Naive thymus-derived CD8-positive, alpha-beta T cell (primary cell): ENCODE measurements at regions not wholly inside any gene's neighbourhood (a gene's known extent, or its start where the extent isn't known, plus 50 kb on each side); places are given as distances from the start of the nearest gene placed in this dataset.

Experiments
- ATAC-seq, 2 donors: fragments of 150-1000 bp; cut with Tn5 transposase in 1 of 2; sonication (Bioruptor Pico), chemical (Tn5 transposase) in 1 of 2; 1 replicate in 1 of 2; 2 replicates in 1 of 2; pipeline ENCODE4 v1.10.0; 2021; ENCODE audit warnings: mild to moderate bottlenecking in 2 of 2, moderate library complexity in 2 of 2
- POLR2A ChIA-PET: fragments of 350-600 bp; sonication (Branson Sonifier 250); formaldehyde crosslinking; loops from one replicate; lab custom pipeline; 2021; ENCODE audit warnings: antibody characterized with exemption; lab: Charles Lee
- DNase-seq, 10 donors: peaks; one replicate each; pipeline versions ENCODE4 v3.0.0 to v3.0.0-alpha.2; 2020 to 2022
- H3K27ac Mint-ChIP-seq, 10 donors: one replicate each; pipeline ENCODE4 v1.8.0; 2020 to 2022; ENCODE audit warnings: mild to moderate bottlenecking in 10 of 10, mixed read lengths in 10 of 10, moderate library complexity in 4 of 10, inconsistent platforms in 1 of 10
- H3K27me3 Mint-ChIP-seq, 5 donors: one replicate each; pipeline ENCODE4 v1.8.0; 2021 to 2022; ENCODE audit warnings: mixed read lengths in 5 of 5
- H3K36me3 Mint-ChIP-seq, 3 donors: one replicate each; pipeline ENCODE4 v1.8.0; 2020 to 2022; ENCODE audit warnings: mixed read lengths in 3 of 3, mild to moderate bottlenecking in 2 of 3, inconsistent platforms in 1 of 3
- H3K4me1 Mint-ChIP-seq, 4 donors: one replicate each; pipeline ENCODE4 v1.8.0; 2021 to 2022; ENCODE audit warnings: mixed read lengths in 4 of 4
- H3K4me3 Mint-ChIP-seq, 10 donors: one replicate each; pipeline ENCODE4 v1.8.0; 2020 to 2022; ENCODE audit warnings: mild to moderate bottlenecking in 10 of 10, mixed read lengths in 10 of 10, moderate library complexity in 6 of 10, inconsistent platforms in 1 of 10
- H3K9me3 Mint-ChIP-seq, 9 donors: one replicate each; pipeline ENCODE4 v1.8.0; 2020 to 2022; ENCODE audit warnings: mixed read lengths in 9 of 9, mild to moderate bottlenecking in 3 of 9, inconsistent platforms in 1 of 9, moderate library complexity in 1 of 9

GRCh38 chr1:87497380-87498203 is 168.9 kb downstream of the LMO4 start:
- ATAC-seq (no peak), DNase-seq (no peak)
- Mint-ChIP-seq H3K9me3 (no peaks in the 10 kb centered on the region), H3K36me3 (no peaks in the 10 kb centered on the region), H3K4me3 (no peak overlapping the region), H3K27me3 (no peaks in the 10 kb centered on the region), H3K27ac (no peak overlapping the region), H3K4me1 (no peaks in the 10 kb centered on the region)
- POLR2A ChIA-PET, result no interaction called here

GRCh38 chr1:87501738-87502137 is 173.1 kb downstream of the LMO4 start:
- Mint-ChIP-seq H3K9me3 (no peaks in the 10 kb centered on the region), H3K36me3 (no peaks in the 10 kb centered on the region), H3K4me1 (peaks cover 0 to 4% (median 2%) of the 10 kb centered on the region in 4 donors), H3K4me3 (no peak overlapping the region), H3K27me3 (peaks cover 0 to 1% (median 0%) of the 10 kb centered on the region in 5 donors), H3K27ac (no peak overlapping the region)
- DNase-seq, result no peak
- POLR2A ChIA-PET, result no interaction called here
- no peak for ATAC-seq

DNA sequence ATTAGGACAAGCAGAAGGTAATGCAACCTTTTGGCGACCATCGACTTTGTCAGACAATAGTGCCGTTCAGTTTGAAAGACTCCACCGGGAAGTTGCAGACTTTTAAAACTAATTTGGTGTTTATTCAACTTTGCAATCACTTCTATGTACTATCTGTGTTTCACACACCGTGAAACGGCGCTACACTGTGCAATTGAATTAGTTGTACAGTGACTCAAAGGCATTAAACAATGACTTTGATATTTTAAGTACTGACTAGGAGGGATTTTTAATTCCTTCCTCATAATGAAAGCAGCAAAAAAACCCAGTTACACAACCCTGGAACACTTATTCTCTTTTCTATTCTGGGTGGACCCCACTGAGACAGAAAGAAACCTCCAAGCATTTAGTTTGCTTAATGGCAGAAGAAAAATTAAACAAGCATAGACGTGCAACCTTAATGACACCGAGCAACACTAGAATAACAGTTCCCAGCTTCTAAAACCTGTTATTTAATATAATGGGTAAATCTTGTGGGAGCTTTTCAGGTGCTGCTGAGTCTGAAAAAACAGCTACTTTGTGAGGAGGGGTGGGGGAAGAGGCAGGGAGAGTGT is 176.8 kb downstream of the LMO4 start:
- POLR2A ChIA-PET, result no interaction called here
- ATAC-seq (no peak), DNase-seq (no peak)
- Mint-ChIP-seq H3K9me3 (no peaks in the 10 kb centered on the region), H3K4me3 (no peak overlapping the region), H3K4me1 (peaks cover 1 to 10% (median 5%) of the 10 kb centered on the region in 4 donors), H3K27me3 (peaks cover 0 to 4% (median 0%) of the 10 kb centered on the region in 5 donors), H3K36me3 (no peaks in the 10 kb centered on the region), H3K27ac (no peak overlapping the region)

- H3K4me1 Mint-ChIP-seq, result peaks cover 1 to 10% (median 5%) of the 10 kb centered on the region in 4 donors
- peaks cover 0 to 4% (median 0%) of the 10 kb centered on the region in 5 donors for H3K27me3 Mint-ChIP-seq
- no peak overlapping the region for H3K4me3 Mint-ChIP-seq
- DNase-seq (no peak), ATAC-seq (no peak)
- H3K27ac Mint-ChIP-seq, result no peak overlapping the region
- no peaks in the 10 kb centered on the region for H3K9me3 Mint-ChIP-seq
- no peaks in the 10 kb centered on the region for H3K36me3 Mint-ChIP-seq
- POLR2A ChIA-PET, result no interaction called here
Measured at GRCh38 chr1:87506147-87506546, 177.5 kb downstream of the LMO4 start.

GRCh38 chr1:87508247-87508787 is 179.6 kb downstream of the LMO4 start:
- Mint-ChIP-seq H3K9me3 (no peaks in the 10 kb centered on the region), H3K4me1 (peaks cover 1 to 10% (median 5%) of the 10 kb centered on the region in 4 donors), H3K27me3 (peaks cover 0 to 4% (median 0%) of the 10 kb centered on the region in 5 donors), H3K36me3 (no peaks in the 10 kb centered on the region), H3K27ac (no peak overlapping the region), H3K4me3 (no peak overlapping the region)
- ATAC-seq (no peak), DNase-seq (no peak)
- POLR2A ChIA-PET, result no interaction called here

- no peak overlapping the region for H3K27ac Mint-ChIP-seq
- no peak for DNase-seq
- no peak for ATAC-seq
- POLR2A ChIA-PET, result no interaction called here
- H3K27me3 Mint-ChIP-seq, result peaks cover under 1 to 8% (median 1%) of the 10 kb centered on the region in 5 donors
- H3K4me3 Mint-ChIP-seq, result no peak overlapping the region
- H3K36me3 Mint-ChIP-seq, result no peaks in the 10 kb centered on the region
- H3K9me3 Mint-ChIP-seq, result no peaks in the 10 kb centered on the region
- peaks cover 1 to 10% (median 5%) of the 10 kb centered on the region in 4 donors for H3K4me1 Mint-ChIP-seq
Measured at GRCh38 chr1:87510540-87510939, 181.9 kb downstream of the LMO4 start.

DNA sequence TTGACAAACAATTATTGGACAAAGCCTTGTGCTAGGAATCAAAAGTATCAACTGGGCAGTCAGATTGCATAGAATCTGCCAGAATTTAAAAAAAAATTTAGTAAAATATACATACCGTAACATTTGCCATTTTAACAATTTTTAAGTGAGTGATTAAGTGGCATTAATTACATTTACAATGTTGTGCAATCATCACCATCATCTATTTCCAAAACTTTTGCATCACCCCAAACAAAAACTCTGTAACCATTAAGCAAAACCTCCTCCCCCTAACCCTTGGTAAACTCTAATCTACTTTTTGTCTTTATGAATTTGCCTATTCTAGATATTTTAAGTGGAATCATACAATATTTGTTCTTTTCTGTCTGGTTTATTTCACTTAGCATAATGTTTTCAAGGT is 182.8 kb downstream of the LMO4 start:
- Mint-ChIP-seq H3K4me3 (no peak overlapping the region), H3K36me3 (no peaks in the 10 kb centered on the region)

DNA sequence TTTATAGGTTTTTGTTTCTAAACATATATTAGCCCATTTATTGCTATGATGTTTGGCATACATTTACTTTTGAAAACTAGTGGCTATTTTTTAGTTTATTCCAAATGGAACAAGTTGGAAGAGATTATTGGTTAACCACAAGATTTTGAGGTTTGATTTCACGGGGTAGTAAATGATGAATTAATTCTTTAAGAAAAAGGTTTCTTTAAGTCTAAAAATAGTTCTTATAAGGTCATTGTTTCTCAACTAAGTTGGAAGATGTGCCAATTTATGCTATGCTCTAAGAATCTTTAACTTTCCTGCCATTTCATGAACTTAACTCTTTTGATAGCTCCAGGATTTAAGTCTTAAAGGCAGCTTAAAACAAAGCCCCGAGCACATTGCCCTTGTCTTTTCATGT is 183.8 kb downstream of the LMO4 start:
- Mint-ChIP-seq H3K36me3 (no peaks in the 10 kb centered on the region), H3K4me3 (no peak overlapping the region), H3K27ac (no peak overlapping the region), H3K9me3 (no peaks in the 10 kb centered on the region), H3K4me1 (no peaks in the 10 kb centered on the region), H3K27me3 (peaks cover 0 to 13% (median 4%) of the 10 kb centered on the region in 5 donors)
- no peak for ATAC-seq
- no peak for DNase-seq
- POLR2A ChIA-PET, result no interaction called here

More for the DNA sequence above, 182.8 kb downstream of the LMO4 start:
- Mint-ChIP-seq H3K9me3 (no peaks in the 10 kb centered on the region), H3K4me1 (peaks cover 1 to 9% (median 5%) of the 10 kb centered on the region in 4 donors), H3K27ac (no peak overlapping the region), H3K27me3 (peaks cover 1 to 13% (median 4%) of the 10 kb centered on the region in 5 donors)
- ATAC-seq (no peak), DNase-seq (no peak)
- POLR2A ChIA-PET, result no interaction called here

DNA sequence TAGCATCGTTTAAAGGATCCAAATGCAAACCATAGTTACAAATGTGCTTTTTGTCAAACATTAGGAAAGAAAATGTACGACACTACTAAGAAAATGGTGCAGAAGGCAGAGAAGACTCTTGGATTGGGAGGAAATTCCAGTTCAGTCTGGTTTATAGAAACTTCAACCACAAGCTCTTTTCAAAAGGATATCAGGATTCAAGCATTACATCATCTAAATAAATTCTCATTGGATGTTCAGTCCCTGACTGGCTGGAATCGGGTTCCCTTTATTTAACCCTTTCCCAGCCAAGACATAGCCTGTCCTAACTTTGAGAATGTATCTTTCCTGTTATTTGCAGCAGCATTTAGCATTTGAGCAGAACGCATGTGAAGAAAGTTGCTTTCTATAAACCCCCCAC is 184.6 kb downstream of the LMO4 start:
- POLR2A ChIA-PET, result no interaction called here
- no peak overlapping the region for H3K4me3 Mint-ChIP-seq
- no peaks in the 10 kb centered on the region for H3K4me1 Mint-ChIP-seq
- H3K27me3 Mint-ChIP-seq, result peaks cover 0 to 13% (median 4%) of the 10 kb centered on the region in 5 donors
- no peak overlapping the region for H3K27ac Mint-ChIP-seq
- DNase-seq (no peak), ATAC-seq (no peak)
- H3K36me3 Mint-ChIP-seq, result no peaks in the 10 kb centered on the region
- H3K9me3 Mint-ChIP-seq, result no peaks in the 10 kb centered on the region

GRCh38 chr1:87513966-87514660 is 185.4 kb downstream of the LMO4 start:
- H3K27me3 Mint-ChIP-seq, result peaks cover 0 to 11% (median 4%) of the 10 kb centered on the region in 5 donors
- ATAC-seq (no peak), DNase-seq (no peak)
- no peaks in the 10 kb centered on the region for H3K9me3 Mint-ChIP-seq
- H3K4me3 Mint-ChIP-seq, result no peak overlapping the region
- H3K4me1 Mint-ChIP-seq, result no peaks in the 10 kb centered on the region
- H3K27ac Mint-ChIP-seq, result no peak overlapping the region
- H3K36me3 Mint-ChIP-seq, result no peaks in the 10 kb centered on the region
- POLR2A ChIA-PET, result no interaction called here

- no peak for ATAC-seq
- Mint-ChIP-seq H3K9me3 (no peaks in the 10 kb centered on the region), H3K27me3 (peaks cover 0 to 10% (median 4%) of the 10 kb centered on the region in 5 donors), H3K36me3 (no peaks in the 10 kb centered on the region), H3K4me1 (no peaks in the 10 kb centered on the region), H3K4me3 (no peak overlapping the region), H3K27ac (no peak overlapping the region)
- POLR2A ChIA-PET, result no interaction called here
- no peak for DNase-seq
Measured at GRCh38 chr1:87515781-87516180, 187.1 kb downstream of the LMO4 start.

- H3K36me3 Mint-ChIP-seq, result no peaks in the 10 kb centered on the region
- peaks cover 0 to 10% (median 4%) of the 10 kb centered on the region in 5 donors for H3K27me3 Mint-ChIP-seq
- ATAC-seq (no peak), DNase-seq (no peak)
- H3K4me1 Mint-ChIP-seq, result no peaks in the 10 kb centered on the region
- H3K9me3 Mint-ChIP-seq, result peaks cover 0 to 10% (median 0%) of the 10 kb centered on the region in 9 donors
- no peak overlapping the region for H3K4me3 Mint-ChIP-seq
- POLR2A ChIA-PET, result no interaction called here
- H3K27ac Mint-ChIP-seq, result no peak overlapping the region
Measured at GRCh38 chr1:87518794-87519193, 190.1 kb downstream of the LMO4 start.

GRCh38 chr1:87521452-87521851 is 192.8 kb downstream of the LMO4 start:
- Mint-ChIP-seq H3K9me3 (peaks cover 0 to 10% (median 0%) of the 10 kb centered on the region in 9 donors), H3K27me3 (peaks cover 0 to 2% (median under 1%) of the 10 kb centered on the region in 5 donors), H3K4me3 (no peak overlapping the region), H3K27ac (no peak overlapping the region), H3K36me3 (no peaks in the 10 kb centered on the region), H3K4me1 (no peaks in the 10 kb centered on the region)
- ATAC-seq (no peak), DNase-seq (no peak)
- POLR2A ChIA-PET, result no interaction called here
